ENCODE measurements at regions not wholly inside any gene's neighbourhood (a gene's known extent, or its start where the extent isn't known, plus 50 kb on each side); places are given as distances from the start of the nearest gene placed in this dataset.

DNA sequence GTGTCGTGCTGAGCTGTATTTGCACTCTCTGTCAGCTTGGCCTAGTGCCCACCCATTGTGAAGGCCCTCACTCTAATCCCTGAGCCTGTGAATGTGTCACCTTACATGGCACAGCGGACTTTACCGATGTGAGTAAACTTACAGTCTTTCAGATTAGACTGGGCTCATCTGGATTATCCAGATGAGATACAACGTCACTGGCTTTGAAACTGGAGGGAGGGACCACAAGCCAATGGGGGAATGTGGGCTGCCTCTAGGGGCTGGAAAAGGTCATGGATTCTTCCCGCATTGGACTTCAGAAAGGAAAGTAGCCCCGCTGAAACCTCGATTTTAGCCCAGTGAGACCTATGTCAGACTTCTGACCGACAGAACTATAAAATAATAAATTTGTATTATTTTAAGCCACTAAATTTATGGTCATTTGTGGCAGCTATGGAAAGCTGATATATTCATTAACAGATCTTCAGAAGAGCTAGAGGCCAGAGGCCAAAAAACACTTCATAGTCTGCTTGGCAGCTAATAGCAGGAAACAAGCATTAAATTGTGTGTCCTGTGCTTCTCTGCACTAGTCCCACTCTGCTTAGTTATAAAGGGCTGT, 139.0 kb upstream of the GAS1 start:
- FAIRE-seq = no peak

DNA sequence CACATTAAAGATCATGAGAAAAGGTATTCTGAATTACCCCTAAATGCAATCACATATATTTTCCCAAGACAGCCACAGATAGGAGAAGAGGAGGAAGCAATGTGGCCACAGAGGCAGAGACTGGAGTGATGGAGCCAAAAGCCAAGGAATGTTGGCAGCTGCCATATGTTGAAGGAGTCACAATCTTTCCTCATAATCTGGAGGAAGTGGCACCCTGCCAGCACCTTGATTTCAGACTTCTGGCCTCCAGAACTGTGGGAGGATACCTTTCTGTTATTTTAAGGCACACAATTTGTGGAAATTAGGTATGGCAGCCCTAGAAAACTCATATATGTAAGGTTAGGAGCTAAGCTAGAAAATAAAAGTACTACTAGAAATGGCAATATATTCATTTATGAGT, 139.9 kb upstream of the GAS1 start:
- FAIRE-seq = no peak

DNA sequence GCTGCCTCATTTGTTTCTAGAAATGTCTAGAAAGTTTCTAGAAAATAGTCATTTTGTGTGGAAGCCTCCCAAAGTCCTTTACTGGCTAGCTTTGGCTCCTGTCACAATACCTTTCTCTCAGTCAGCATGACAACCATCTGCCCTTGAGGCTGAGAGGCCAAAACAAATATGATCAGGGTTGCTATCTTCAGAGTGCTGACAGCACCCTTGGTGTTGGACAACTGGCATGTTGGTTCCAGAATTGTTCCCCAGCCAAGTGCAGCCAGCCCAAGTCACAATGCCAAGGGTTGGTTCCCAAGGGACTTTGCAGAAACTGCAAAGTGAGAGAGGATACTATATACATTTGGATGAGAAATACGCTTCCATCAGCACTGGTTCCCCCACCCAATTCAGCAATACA, 140.9 kb upstream of the GAS1 start:
- FAIRE-seq = no peak

DNA sequence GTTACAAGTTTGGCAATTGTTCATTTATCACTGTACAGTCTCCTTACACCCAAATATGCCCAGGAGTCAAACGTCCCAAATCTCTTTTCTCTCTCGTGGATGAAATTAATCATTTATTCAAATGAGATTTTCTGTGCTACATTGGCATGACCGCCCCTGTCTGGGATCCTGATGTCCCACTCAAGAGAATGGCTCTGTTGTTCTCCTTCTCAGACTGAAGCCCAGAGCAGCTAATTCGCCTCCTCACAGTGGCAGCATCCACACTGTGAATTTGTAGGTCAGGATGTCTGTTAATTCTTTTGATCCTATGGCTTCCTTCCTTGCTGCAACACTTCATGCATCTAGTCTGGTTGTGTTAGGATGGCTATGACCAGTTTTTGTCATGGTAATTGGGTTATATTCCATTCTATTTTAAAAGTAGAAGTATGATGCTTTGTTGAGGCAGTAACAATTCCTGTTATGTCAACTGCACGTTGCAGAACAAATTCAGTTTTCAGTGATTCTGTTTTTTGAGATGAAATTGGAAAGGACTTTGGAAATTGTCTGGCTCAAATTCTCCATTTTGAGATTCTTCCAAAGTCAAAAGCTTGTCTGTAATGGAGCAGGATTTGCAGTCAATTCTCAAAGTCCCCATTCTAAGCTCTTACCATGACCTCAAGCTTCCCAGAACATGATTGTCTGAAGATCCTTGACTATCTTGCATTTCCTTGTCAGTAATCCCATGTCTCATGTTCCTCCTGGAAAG, 141.5 kb upstream of the GAS1 start:
- FAIRE-seq = no peak

DNA sequence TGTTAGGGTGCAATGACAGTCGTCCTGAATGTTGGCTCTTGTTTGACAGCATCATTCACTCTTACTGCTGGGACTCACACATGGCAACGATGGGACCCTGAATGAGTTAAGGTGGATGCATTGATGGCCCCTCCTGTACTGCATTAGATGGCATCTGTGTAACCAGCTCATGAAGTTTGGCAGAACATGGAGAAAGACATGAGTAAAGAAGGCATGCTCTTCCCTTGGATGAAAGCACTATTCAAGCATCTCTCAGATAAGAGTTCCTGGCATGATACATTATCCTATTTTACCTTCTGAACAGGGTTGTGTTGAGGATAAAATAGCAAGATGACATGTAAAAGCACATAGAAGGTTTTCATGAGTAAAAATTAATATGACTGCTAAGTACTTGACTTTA, 142.2 kb upstream of the GAS1 start:
- FAIRE-seq = no peak

DNA sequence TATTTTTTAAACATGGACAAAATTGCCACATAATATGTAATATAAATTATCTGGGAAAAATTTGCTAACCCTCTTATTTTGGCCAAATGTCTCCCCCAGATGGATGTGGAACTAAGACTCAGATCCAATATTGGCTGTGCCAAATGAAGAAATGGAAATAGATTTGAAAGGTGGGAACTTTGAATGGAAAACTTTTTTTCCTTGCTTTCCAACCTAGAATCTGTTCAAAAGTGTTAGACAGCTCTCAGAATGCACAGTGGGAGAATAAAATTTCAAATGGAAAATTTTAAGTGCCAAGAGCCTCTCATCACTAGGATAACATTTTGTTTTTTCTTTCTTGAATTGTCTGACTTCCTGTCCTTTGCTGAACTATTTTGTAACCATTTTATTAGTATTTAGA, 142.6 kb upstream of the GAS1 start:
- no peak for FAIRE-seq

DNA sequence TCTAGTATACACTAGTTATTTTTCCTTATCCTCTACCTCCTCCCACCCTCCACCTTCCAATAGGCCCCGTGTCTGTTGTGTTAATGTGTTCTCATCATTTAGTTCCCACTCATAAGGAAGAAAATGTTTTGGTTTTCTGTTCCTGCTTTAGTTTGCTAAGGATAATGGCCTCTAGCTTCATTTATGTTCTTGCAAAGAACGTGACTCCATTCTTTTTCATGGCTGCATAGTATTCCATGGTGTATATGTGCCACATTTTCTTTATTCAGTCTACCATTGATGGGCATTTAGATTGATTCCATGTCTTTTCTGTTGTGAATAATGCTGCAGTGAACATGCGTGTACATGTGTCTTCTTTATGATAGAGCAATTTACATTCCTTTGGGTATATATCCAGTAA, 146.5 kb upstream of the GAS1 start:
- FAIRE-seq = no peak

DNA sequence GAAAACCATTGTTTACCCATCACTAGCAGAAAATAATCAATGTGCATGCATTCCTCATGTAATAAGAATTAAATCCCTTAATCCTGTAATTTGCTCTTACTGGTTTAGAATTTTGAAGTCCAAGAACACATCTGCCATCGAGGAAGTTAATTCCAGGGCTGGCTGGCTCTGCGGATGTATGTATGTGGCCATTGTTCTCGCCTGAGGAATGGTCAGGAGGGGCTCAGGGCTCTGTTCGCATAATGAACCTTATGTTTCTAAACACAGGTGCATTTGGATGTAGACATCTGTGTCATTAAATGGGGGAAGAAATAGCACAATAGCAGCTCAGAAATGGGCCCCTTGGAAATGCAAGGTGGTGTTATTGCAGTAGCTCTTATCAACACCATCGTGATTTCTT, 148.6 kb upstream of the GAS1 start:
- FAIRE-seq = no peak

DNA sequence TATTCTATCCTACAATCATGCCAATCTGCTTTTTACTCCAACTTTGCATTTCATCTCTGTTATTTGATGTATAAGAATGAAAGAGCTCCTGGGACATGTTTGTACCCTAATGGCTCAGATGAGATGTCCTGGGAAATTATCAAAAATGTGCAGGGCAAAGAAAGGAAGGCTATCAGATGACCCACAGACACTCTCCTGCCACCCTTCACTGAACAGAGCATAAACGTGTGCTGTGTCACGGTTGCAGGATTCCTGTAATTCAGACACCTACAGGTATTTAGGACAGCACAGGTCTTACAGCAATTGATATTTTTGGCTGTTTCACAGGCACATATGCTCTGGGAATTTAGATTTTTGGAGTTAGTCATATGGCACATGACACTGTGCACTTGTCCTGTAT, 149.2 kb upstream of the GAS1 start:
- no peak for FAIRE-seq

DNA sequence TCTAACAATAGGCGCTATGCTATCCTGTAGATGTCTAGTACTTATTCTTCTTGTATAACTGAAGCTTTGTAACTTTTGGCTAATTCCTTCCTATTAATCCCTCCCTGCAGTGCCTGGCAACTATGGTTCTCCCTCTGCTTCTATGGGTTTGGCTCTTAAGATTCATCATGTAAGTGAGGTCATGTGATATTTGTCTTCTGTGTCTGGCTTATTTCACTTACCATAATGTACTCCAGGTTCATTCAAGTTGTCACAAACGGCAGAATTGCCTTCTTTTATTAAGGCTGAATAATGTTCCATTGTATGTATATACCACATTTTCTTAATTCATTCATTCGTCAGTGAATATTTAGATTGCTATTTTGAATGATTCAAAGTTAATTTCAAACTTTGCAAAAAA, 149.9 kb upstream of the GAS1 start:
- no peak for FAIRE-seq

DNA sequence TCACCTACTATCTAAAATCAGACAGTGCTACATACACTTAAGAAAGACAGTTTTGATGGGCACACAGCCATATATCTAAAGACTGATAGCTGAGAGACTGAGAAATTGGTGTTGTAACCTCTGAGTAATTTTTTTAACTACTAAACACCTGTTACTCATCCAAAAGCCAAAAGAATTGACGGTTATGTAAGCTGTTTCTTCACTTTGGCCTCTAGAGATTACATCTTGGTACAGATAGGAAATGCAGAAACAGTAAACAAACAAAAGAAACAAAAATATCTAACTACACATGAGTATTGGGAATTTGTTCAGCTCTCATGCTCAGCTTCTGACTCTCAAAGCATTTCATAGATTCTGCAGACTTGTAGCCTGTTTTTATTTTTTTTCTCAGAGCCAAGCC, 152.1 kb upstream of the GAS1 start:
- no peak for FAIRE-seq

DNA sequence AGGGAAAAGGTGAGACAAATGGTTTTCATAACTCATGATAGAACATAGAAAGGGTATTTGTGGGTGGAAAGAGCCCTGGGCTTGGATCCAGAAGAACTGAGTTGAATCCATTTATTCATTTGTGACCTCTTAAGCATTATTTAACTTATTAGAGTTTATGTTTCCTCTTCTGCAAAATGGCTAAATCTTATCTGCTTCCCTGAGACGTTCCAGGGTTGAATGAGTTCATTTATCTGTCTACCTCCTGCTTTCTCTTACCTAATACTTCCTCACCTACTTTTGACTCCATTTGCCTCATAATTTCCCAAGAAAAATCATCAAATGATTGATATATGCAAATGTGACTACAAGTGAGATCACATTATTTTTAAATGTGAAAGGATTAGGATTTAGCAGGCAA, 152.7 kb upstream of the GAS1 start:
- FAIRE-seq = no peak

DNA sequence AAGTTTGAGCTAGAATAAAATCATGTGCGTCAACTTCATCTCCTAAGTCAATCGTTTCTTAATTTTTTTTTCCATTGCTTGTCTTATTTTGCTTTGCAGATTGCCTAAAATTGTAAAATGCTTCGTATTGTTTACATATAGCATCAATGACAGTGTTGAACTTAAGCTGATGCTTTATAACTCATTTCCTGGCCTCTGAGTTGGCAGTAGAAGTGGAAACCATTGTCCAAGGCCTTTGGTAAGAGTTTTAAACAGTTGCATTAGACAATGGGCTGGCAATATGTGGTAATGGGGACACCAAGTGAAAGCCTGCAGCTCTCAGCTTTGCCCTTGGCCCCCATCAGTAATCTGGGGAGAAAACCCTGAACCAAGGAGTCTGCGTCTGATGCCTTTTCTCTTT, 154.8 kb upstream of the GAS1 start:
- FAIRE-seq = no peak

DNA sequence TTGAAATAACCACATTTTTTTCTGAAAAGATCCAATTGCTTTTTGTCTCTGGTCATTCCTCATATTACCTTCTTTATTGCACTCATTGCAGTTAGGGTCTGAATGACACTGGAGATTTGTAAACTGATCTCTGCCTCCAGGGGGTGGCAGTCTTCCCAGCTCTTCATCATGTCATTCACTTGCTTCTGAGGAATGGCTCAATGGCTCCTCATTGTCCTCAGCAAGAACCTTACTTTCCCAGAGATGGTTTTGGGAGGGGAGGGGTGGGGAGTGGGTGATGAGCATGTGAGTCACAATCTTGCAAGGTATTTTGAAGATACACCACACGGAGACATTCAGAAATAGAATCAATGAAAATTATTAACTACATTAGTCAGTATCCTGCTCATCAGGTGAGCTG, 159.8 kb upstream of the GAS1 start:
- no peak for FAIRE-seq

DNA sequence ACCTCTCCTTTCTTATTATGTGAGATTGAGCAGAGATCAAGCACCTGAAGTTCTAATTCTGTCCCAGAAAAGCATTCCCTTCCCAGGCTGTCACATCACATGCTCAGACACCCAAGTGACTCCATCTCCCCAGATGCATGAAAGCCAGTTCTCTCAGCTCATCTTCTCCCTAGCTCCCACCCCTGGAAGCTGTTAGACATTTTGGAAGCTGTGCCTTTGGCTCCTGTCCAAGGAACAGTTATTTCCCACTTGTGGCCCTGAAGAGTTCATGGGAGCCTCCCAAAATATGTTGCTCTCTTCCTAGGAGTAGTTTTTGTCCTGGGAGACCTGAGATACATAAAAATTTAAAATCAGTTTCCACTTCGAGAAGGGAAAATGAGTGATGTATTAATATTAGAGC, 161.4 kb upstream of the GAS1 start:
- FAIRE-seq = no peak

DNA sequence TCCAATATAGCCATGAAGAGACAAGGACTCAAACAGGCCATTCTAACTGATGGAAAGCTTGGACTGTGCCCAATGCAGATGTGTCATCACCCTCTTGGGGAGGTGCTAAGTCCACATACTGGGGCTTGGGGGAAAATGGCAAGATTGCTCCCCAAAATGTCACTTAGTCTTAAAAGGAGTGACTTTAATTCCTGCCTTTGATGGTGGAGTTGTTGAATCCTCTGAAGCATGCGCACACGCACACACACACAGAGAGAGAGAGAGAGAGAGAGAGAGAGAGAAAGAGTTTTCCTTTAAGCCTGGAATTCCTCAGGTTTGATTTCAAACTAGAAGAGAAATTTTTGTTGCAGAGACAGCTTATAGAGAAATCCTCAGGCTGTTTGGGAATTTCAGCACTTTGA, 161.9 kb upstream of the GAS1 start:
- no peak for FAIRE-seq

DNA sequence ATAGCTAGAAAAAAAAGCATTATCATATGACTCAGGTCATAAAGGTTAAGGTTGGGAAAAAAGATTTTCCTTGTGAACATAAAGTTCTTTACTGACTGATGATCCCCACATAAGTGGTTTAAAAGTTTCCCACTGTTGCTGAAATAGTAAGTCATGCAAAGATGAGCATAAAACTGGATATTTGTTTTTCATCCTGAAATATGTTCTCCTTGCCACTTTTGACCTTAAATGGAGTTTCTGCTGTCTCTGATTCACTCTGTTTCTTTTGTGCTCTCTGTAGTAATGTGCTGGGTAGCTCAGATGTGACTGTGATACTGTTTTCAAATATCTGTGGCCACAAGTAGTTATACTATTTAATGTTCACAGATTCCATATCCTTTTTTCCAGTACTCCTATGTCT, 162.5 kb upstream of the GAS1 start:
- no peak for FAIRE-seq

DNA sequence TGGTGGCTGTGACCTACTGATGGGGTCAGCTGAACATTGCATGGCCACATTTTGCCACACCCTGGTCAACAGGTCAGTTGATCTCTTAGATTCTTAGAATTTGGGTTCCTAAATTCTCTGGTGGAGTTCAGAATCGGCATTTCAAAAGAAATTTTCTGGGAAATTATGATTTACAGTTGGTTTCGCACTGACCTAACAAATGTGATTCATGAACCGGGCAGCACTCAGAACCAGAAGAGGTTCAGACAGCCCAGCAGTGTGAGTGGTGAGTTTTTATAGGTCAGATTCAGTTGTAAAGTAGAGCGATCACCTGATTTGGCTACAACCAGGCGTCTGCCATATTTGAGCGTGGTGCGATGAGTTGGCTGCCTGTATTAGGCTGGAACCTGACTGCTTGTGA, 163.7 kb upstream of the GAS1 start:
- no peak for FAIRE-seq

DNA sequence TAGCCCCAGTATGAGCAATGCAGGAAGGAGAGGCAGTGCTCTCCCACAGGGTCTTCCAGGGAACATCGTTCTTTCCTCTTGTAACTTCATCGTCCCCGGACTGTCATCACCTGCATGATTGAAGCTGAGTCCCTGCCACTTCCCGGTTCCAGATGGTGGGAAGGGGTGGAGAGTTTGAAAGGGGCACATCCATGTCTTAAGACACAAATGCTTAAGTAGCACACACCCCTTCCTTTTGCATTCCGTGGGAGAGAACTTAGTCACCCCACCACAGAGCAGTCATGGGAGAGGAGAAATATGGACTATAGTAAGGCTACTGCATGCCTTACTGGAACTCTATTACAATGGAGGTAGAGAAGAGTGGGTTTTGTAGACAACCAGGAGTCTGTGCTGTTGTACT, 165.3 kb upstream of the GAS1 start:
- FAIRE-seq = no peak

DNA sequence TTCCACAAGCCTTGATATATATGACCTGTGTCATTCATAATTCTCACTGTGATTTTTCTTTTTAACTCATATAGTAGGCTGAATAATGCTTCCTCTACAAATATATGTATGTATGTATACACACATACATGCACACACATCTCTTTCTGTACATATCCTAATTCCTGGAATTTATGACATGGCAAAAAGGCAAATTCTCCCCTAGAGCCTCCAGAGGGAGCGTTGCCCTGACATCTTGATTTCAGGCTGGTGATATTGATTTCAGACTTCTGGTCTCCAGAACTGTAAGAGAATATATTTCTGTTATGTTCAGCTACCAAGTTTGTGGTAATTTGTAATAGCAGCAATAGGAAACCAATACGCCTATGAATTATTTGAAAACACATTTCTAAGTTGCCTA, 166.6 kb upstream of the GAS1 start:
- FAIRE-seq = no peak

DNA sequence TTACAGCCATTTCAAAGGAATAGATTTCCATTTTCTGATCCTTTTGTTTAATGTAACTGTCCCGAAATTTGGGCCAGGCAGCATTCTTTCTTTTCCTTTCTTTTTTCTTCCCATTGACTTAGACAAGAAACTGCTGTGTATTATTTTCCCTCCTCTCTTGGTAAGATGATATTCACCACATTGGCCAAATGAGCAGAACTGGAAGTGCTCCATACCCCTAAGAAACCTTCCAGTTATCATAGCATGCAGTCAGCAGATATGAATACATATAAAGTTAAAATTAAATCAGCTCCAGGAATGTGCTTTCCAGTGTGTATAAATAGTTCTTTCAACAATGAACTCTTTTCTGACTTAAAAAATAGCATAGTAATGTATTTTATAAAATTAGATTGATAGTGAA, 168.5 kb upstream of the GAS1 start:
- FAIRE-seq = no peak

DNA sequence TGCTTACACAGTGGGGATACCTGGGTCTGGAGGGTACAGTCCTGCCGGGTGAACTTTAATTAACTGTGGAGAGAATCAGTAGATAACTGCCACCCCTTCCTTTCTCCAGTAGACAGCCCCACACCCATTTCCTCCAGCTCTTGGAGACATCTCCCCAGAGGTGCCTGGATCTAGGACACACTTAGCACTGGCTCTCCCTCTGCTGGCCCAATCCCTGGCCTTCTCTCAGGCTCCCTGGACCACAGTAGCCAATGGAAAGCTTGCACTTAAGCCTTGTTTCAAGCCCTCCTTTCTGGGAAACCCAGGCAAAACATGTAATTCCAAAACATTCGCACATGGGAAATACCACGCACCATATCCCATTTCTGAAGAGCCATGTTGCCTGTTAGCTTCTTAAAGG, 169.2 kb upstream of the GAS1 start:
- no peak for FAIRE-seq

DNA sequence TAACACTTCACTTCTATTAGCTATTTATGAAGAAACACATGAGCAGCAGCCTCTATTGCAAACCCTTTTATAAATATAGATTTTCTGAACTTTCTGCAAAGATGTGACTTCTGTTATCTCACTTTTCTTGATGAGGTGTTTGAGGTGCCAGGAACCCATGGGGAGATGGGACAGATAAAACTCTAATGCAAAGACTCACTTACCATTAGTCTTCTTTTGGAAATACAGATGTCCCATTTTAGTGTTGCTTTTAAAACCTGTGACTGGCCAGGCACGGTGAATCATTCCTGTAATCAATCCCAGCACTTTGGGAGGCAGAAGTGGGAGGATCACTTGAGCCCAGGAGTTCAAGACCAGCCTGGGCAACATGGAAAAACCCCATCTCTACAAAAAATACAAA, 171.3 kb upstream of the GAS1 start:
- no peak for FAIRE-seq

DNA sequence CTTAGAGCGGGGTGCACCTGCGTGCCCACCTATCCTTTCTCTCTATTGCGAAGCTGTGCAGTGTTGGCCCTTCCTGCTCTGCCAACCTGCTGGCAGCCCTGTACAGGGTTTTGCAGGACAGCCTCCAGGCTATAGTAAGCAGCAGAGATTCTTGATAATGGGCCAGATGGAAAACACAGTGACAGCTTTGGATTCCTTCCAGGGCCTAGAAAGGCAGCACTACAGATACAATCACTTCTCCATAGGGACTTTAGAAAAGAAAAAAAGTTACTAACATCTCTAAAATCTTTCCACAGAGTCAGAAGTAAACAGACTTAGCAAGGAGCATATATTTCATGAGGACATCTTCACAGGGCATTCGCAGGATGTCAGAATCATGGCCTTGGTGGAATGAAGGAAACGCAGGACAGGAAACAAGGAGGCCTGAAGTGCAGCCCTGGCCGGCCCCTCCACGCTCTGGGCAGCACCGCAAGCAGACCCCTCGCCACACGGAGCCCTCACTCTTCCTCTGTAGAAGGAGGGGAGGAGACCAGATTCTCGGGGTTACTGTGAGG, 172.1 kb upstream of the GAS1 start:
- no peak for FAIRE-seq

DNA sequence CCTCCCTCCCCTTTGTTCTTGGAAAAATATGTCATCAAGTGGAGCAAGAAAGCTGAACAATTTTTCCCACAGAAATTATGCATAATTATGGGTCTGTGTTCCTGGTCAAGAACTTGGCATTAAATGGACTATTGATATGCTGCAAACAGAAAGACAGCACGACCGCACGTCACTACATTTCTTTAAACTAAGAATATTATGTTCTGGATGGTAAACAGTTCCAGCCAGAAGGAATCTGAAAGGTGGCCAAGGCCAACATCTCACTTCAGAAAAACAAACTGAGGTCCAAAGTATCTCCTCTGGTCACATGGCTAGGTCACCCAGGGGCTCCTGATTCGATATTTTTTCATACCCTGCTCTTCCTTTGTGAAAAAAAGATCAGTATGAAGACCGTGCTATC, 173.3 kb upstream of the GAS1 start:
- no peak for FAIRE-seq
